H1 (cell line): ENCODE measurements at regions not wholly inside any gene's neighbourhood (a gene's known extent, or its start where the extent isn't known, plus 50 kb on each side); places are given as distances from the start of the nearest gene placed in this dataset.

Experiments
- CTCF ChIA-PET: fragments of 300-600 bp; sonication (Branson Sonifier 250); formaldehyde crosslinking; loops from one replicate; lab custom pipeline; 2021; ENCODE audit not compliant: partially characterized antibody; lab: Charles Lee
- POLR2A ChIA-PET: fragments of 300-600 bp; sonication (Branson Sonifier 250); formaldehyde crosslinking; loops from one replicate; lab custom pipeline; 2021; ENCODE audit warnings: inconsistent platforms; ENCODE audit not compliant: partially characterized antibody; lab: Charles Lee
- DNase-seq, 2 experiments: peaks; one replicate each; pipeline versions ENCODE4 v3.0.0 to v3.0.0-alpha.2; 2010 to 2022; ENCODE audit warnings: low spot score in 2 of 2, low read depth in 1 of 2, mixed read lengths in 1 of 2
- FAIRE-seq: peaks from 2 replicates; lab custom pipeline; 2011; peaks lifted over from hg19 to GRCh38; lab: Jason Lieb, UNC
- H2AFZ ChIP-seq: 2 replicates; pipeline ENCODE4 v1.8.1; 2012; ENCODE audit warnings: low read length, inconsistent platforms
- H2AK5ac ChIP-seq: 2 replicates; pipeline ENCODE4 v1.6.1; 2013; ENCODE audit warnings: low read depth, low read length
- H2BK120ac ChIP-seq: replicated peaks from 2 replicates; pipeline ENCODE3; 2013; ENCODE audit warnings: low read depth, low read length, inconsistent platforms
- H2BK12ac ChIP-seq: 2 replicates; pipeline ENCODE4 v1.6.1; 2013; ENCODE audit warnings: low read depth, low read length
- H2BK15ac ChIP-seq: 2 replicates; pipeline ENCODE4 v1.6.1; 2013; ENCODE audit warnings: low read length
- H2BK20ac ChIP-seq: 2 replicates; pipeline ENCODE4 v1.6.1; 2013; ENCODE audit warnings: low read length
- H2BK5ac ChIP-seq: 2 replicates; pipeline ENCODE4 v1.6.1; 2013; ENCODE audit warnings: low read depth, low read length
- H3K14ac ChIP-seq: 2 replicates; pipeline ENCODE4 v1.6.1; 2013; ENCODE audit warnings: inconsistent platforms; ENCODE audit not compliant: insufficient read length
- H3K18ac ChIP-seq: 2 replicates; pipeline ENCODE4 v1.6.1; 2013; ENCODE audit warnings: low read length; ENCODE audit errors: extremely low read depth
- H3K23ac ChIP-seq: 2 replicates; pipeline ENCODE4 v1.6.1; 2013; ENCODE audit warnings: inconsistent platforms; ENCODE audit not compliant: insufficient read length
- H3K23me2 ChIP-seq: 2 replicates; pipeline ENCODE4 v1.6.1; 2013; ENCODE audit warnings: low read depth, low read length
- H3K27ac ChIP-seq: 2 replicates; pipeline ENCODE4 v1.6.1; 2011; ENCODE audit warnings: low read depth, low read length, inconsistent platforms
- H3K27me3 ChIP-seq, 4 experiments: replicated peaks in 1 of 4; 1 replicate in 1 of 4; 2 replicates in 3 of 4; pipeline versions ENCODE4 v1.6.1 to v1.8.1; 2011 to 2013; ENCODE audit warnings: low read length in 3 of 4, mild to moderate bottlenecking in 3 of 4, inconsistent platforms in 2 of 4, mixed read lengths in 2 of 4, moderate library complexity in 1 of 4; ENCODE audit not compliant: control insufficient read depth in 3 of 4, insufficient read depth in 3 of 4; ENCODE audit errors: extremely low read depth in 1 of 4
- H3K36me3 ChIP-seq, 4 experiments: 2 replicates each; pipeline versions ENCODE4 v1.6.1 to v1.8.1; 2011 to 2013; ENCODE audit warnings: mild to moderate bottlenecking in 4 of 4, low read length in 3 of 4, moderate library complexity in 2 of 4, control low read depth in 1 of 4, inconsistent platforms in 1 of 4; ENCODE audit not compliant: insufficient read depth in 4 of 4, control insufficient read depth in 2 of 4
- H3K4ac ChIP-seq: replicated peaks from 2 replicates; pipeline ENCODE3; 2013; ENCODE audit warnings: low read length, low read depth, mixed read lengths, inconsistent platforms; ENCODE audit not compliant: insufficient read length
- H3K4me1 ChIP-seq, 4 experiments: replicated peaks in 1 of 4; 1 replicate in 1 of 4; 2 replicates in 3 of 4; pipeline versions ENCODE4 v1.6.1 to v1.8.1; 2011 to 2013; ENCODE audit warnings: low read length in 3 of 4, inconsistent platforms in 2 of 4, mixed read lengths in 1 of 4; ENCODE audit not compliant: insufficient read depth in 4 of 4, control insufficient read depth in 3 of 4
- H3K4me2 ChIP-seq, 2 experiments: 2 replicates each; pipeline versions ENCODE4 v1.6.1 to v1.8.1; 2011 to 2013; ENCODE audit warnings: low read depth in 2 of 2, low read length in 2 of 2, control low read depth in 1 of 2, inconsistent platforms in 1 of 2, mild to moderate bottlenecking in 1 of 2; ENCODE audit not compliant: insufficient read depth in 1 of 2
- H3K4me3 ChIP-seq, 4 experiments: fragments of 200-600, 300-600 bp in 1 of 4; sonication (generic), shearing (Covaris generic), sonication (Bioruptor Twin) in 1 of 4; 2 replicates each; pipeline versions ENCODE4 v1.5.1 to v1.8.1; 2011 to 2016; ENCODE audit warnings: low read length in 4 of 4, low read depth in 3 of 4, control low read depth in 2 of 4, inconsistent platforms in 2 of 4, mild to moderate bottlenecking in 2 of 4, mixed read lengths in 1 of 4, moderate library complexity in 1 of 4; ENCODE audit not compliant: insufficient read depth in 2 of 4; ENCODE audit errors: extremely low read depth in 1 of 4
- H3K56ac ChIP-seq: replicated peaks from 2 replicates; pipeline ENCODE3; 2013; ENCODE audit warnings: low read depth, mild to moderate bottlenecking, mixed read lengths, low read length, inconsistent platforms; ENCODE audit not compliant: insufficient read length
- H3K79me1 ChIP-seq: 2 replicates; pipeline ENCODE4 v1.6.1; 2013; ENCODE audit warnings: low read depth, low read length, control low read depth
- H3K79me2 ChIP-seq, 2 experiments: 2 replicates each; pipeline versions ENCODE4 v1.6.1 to v1.8.1; 2012 to 2013; ENCODE audit warnings: low read length in 2 of 2, mild to moderate bottlenecking in 2 of 2, inconsistent platforms in 1 of 2; ENCODE audit not compliant: insufficient read depth in 2 of 2, control insufficient read depth in 1 of 2
- H3K9ac ChIP-seq, 4 experiments: replicated peaks in 1 of 4; 1 replicate in 1 of 4; 2 replicates in 3 of 4; pipeline versions ENCODE4 v1.6.1 to v1.8.1; 2011 to 2013; ENCODE audit warnings: low read depth in 3 of 4, low read length in 3 of 4, control low read depth in 2 of 4, mild to moderate bottlenecking in 2 of 4, moderate library complexity in 2 of 4, inconsistent platforms in 1 of 4; ENCODE audit errors: extremely low read depth in 1 of 4
- H3K9me3 ChIP-seq, 2 experiments: 2 replicates each; pipeline versions ENCODE4 v1.6.1 to v1.8.1; 2012 to 2013; ENCODE audit warnings: mild to moderate bottlenecking in 2 of 2, moderate library complexity in 2 of 2, control low read depth in 1 of 2, inconsistent platforms in 1 of 2, low read depth in 1 of 2, low read length in 1 of 2, mixed read lengths in 1 of 2; ENCODE audit not compliant: insufficient read depth in 2 of 2
- H4K20me1 ChIP-seq, 2 experiments: replicated peaks in 1 of 2; 2 replicates each; pipeline versions ENCODE3 to v1.8.1; 2011 to 2013; ENCODE audit warnings: inconsistent platforms in 2 of 2, low read length in 2 of 2, mild to moderate bottlenecking in 1 of 2; ENCODE audit not compliant: insufficient read depth in 2 of 2, control insufficient read depth in 1 of 2
- H4K5ac ChIP-seq: 2 replicates; pipeline ENCODE4 v1.6.1; 2013; ENCODE audit warnings: low read length, low read depth, mixed read lengths, inconsistent platforms; ENCODE audit not compliant: insufficient read length
- H4K8ac ChIP-seq: 2 replicates; pipeline ENCODE4 v1.8.0; 2013; ENCODE audit warnings: mild to moderate bottlenecking, moderate library complexity, low read length, inconsistent platforms; ENCODE audit not compliant: insufficient read depth; ENCODE audit errors: extremely low read depth
- H4K91ac ChIP-seq: replicated peaks from 2 replicates; pipeline ENCODE3; 2013; ENCODE audit warnings: low read length, mixed read lengths, inconsistent platforms; ENCODE audit not compliant: insufficient read length
- CHD1 ChIP-seq: IDR thresholded peaks from 2 replicates; pipeline ENCODE4 v1.6.1; 2012; ENCODE audit warnings: low read depth, low read length, improper control_type of control experiment
- HDAC6 ChIP-seq: IDR thresholded peaks from one replicate; pipeline ENCODE4 v1.7.1; 2012; ENCODE audit warnings: low read depth, mild to moderate bottlenecking, inconsistent platforms, low read length, moderate library complexity
- JUND ChIP-seq: IDR thresholded peaks from 2 replicates; pipeline ENCODE4 v1.6.1; 2011; ENCODE audit warnings: mild to moderate bottlenecking, improper control_type of control experiment, low read length
- NANOG ChIP-seq: IDR thresholded peaks from 2 replicates; pipeline ENCODE4 v1.6.1; 2011; ENCODE audit warnings: low read length, low read depth, mild to moderate bottlenecking, inconsistent platforms; ENCODE audit not compliant: insufficient read depth, poor library complexity, severe bottlenecking
- RFX5 ChIP-seq: IDR thresholded peaks from 2 replicates; pipeline ENCODE4 v1.6.1; 2011; ENCODE audit warnings: low read depth, low read length, improper control_type of control experiment, borderline replicate concordance
- SIX5 ChIP-seq: IDR thresholded peaks from 2 replicates; pipeline ENCODE4 v1.6.1; 2011; ENCODE audit warnings: mild to moderate bottlenecking, low read depth, low read length
- TBP ChIP-seq: IDR thresholded peaks from 2 replicates; pipeline ENCODE4 v1.6.1; 2011; ENCODE audit warnings: low read depth, low read length, improper control_type of control experiment
- WGBS, 2 experiments: shearing (Covaris generic) in 1 of 2; methylation state at CpG; one replicate each; pipeline versions ENCODE4 v1.1.6 to v1.1.7; 2013 to 2015; ENCODE audit warnings: low lambda C conversion rate in 2 of 2, mixed read lengths in 2 of 2, inconsistent platforms in 1 of 2, low coverage in 1 of 2, missing lambda C conversion rate in 1 of 2; ENCODE audit not compliant: insufficient replicate concordance in 2 of 2, insufficient coverage in 1 of 2, insufficient read length in 1 of 2; ENCODE audit errors: extremely low coverage in 1 of 2, missing lambda C conversion rate in 1 of 2; 5-methylcytosine and 5-hydroxymethylcytosine counted together
- TF ChIP-seq, protein P1 (sequence below): IDR thresholded peaks from 2 replicates; pipeline ENCODE4 v1.6.1; 2012; ENCODE audit warnings: inconsistent platforms
- TF ChIP-seq, protein P2 (sequence below): IDR thresholded peaks from 2 replicates; pipeline ENCODE4 v1.6.1; 2012; ENCODE audit warnings: inconsistent platforms
- TF ChIP-seq, protein P3 (sequence below): IDR thresholded peaks from 2 replicates; pipeline ENCODE4 v1.6.1; 2011; ENCODE audit warnings: low read length, improper control_type of control experiment

DNA sequence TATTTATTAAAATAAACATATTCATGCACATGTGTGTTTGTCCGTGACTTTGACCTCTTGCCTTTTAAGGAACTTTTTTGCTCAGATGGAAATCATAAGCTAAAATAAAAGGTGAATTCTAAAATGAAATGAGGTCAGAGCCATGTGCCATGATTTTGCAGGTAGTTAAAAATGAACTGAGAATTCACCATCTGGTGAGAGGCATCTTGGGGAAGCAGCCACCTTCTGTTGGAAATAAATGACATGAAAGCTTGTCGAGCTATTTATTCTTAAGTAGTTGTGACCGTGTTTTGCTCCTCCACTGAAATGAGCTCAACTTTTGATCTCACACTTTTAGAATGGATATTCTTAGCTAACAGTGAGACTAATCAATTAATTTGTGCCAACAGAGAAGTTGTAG is 56.8 kb upstream of the CNOT2 start:
- ChIA-PET CTCF (no interaction called here), POLR2A (no interaction called here)
- Histone ChIP-seq H3K18ac (no peak overlapping the region), H4K91ac (no peak overlapping the region), H4K5ac (no peak overlapping the region), H3K23me2 (no peaks in the 10 kb centered on the region), H2BK20ac (no peak overlapping the region), H3K9ac (no peak overlapping the region), H2BK12ac (no peak overlapping the region), H2AK5ac (no peak overlapping the region), H2BK5ac (no peak overlapping the region), H3K27ac (no peak overlapping the region), H3K4me3 (no peak overlapping the region), H4K20me1 (no peaks in the 10 kb centered on the region), H3K14ac (no peak overlapping the region), H3K23ac (no peak overlapping the region), H3K4ac (no peak overlapping the region), H3K27me3 (no peaks in the 10 kb centered on the region), H3K56ac (no peak overlapping the region), H2AFZ (no peak overlapping the region), H3K79me1 (no peaks in the 10 kb centered on the region), H2BK120ac (no peak overlapping the region), H3K4me2 (no peak overlapping the region), H3K9me3 (no peaks in the 10 kb centered on the region), H2BK15ac (no peak overlapping the region), H3K36me3 (no peaks in the 10 kb centered on the region), H3K4me1 (no peaks in the 10 kb centered on the region), H3K79me2 (no peaks in the 10 kb centered on the region), H4K8ac (no peak overlapping the region)
- FAIRE-seq (no peak), DNase-seq (no peak)
- 86% methylated on average over 3 of the region's 3 CpGs; no CpG with 5 or more reads in 1 of the 2 experiments for WGBS, 2 experiments
- TF ChIP-seq HDAC6 = no peak
- no peak for TF ChIP-seq TBP
- no peak for TF ChIP-seq CHD1
- no peak for TF ChIP-seq RFX5
- no peak for TF ChIP-seq NANOG
- TF ChIP-seq, protein P1, sequence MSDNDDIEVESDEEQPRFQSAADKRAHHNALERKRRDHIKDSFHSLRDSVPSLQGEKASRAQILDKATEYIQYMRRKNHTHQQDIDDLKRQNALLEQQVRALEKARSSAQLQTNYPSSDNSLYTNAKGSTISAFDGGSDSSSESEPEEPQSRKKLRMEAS = no peak
- TF ChIP-seq, protein P2, sequence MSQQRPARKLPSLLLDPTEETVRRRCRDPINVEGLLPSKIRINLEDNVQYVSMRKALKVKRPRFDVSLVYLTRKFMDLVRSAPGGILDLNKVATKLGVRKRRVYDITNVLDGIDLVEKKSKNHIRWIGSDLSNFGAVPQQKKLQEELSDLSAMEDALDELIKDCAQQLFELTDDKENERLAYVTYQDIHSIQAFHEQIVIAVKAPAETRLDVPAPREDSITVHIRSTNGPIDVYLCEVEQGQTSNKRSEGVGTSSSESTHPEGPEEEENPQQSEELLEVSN = no peak
- no peak for TF ChIP-seq JUND
- TF ChIP-seq, protein P3, sequence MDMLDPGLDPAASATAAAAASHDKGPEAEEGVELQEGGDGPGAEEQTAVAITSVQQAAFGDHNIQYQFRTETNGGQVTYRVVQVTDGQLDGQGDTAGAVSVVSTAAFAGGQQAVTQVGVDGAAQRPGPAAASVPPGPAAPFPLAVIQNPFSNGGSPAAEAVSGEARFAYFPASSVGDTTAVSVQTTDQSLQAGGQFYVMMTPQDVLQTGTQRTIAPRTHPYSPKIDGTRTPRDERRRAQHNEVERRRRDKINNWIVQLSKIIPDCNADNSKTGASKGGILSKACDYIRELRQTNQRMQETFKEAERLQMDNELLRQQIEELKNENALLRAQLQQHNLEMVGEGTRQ = no peak
- no peak for TF ChIP-seq SIX5
